GM21423 (cell line): ENCODE measurements at regions not wholly inside any gene's neighbourhood (a gene's known extent, or its start where the extent isn't known, plus 50 kb on each side); places are given as distances from the start of the nearest gene placed in this dataset.

Experiments used
- ATAC-seq: cut with Tn5 transposase; IDR thresholded peaks from one replicate; pipeline ENCODE4 v1.9.1; 2021; ENCODE audit warnings: mild to moderate bottlenecking, moderate library complexity; ENCODE audit not compliant: unreplicated experiment

- no peak for ATAC-seq
Observed at GRCh38 chr11:80155412-80156017, 714.7 kb upstream of the TENM4 start.

- no peak for ATAC-seq
Observed at GRCh38 chr11:80146232-80146631, 705.4 kb upstream of the TENM4 start.

GRCh38 chr11:80144897-80145594 is 704.2 kb upstream of the TENM4 start:
- no peak for ATAC-seq

GRCh38 chr11:80136991-80137390 is 696.2 kb upstream of the TENM4 start:
- no peak for ATAC-seq

GRCh38 chr11:80129396-80129795 is 688.6 kb upstream of the TENM4 start:
- no peak for ATAC-seq

- no peak for ATAC-seq
Observed at GRCh38 chr11:80122211-80122610, 681.4 kb upstream of the TENM4 start.

GRCh38 chr11:80118073-80118472 is 677.2 kb upstream of the TENM4 start:
- ATAC-seq: no peak

- ATAC-seq: no peak
Observed at GRCh38 chr11:80116796-80117195, 676.0 kb upstream of the TENM4 start.

- ATAC-seq: no peak
Observed at GRCh38 chr11:80109652-80110051, 668.8 kb upstream of the TENM4 start.

GRCh38 chr11:80109031-80109430 is 668.2 kb upstream of the TENM4 start:
- ATAC-seq: no peak

- no peak for ATAC-seq
Observed at GRCh38 chr11:80107415-80107814, 666.6 kb upstream of the TENM4 start.

- ATAC-seq: no peak
Observed at GRCh38 chr11:80104191-80104590, 663.4 kb upstream of the TENM4 start.

- ATAC-seq: no peak
Observed at GRCh38 chr11:80103142-80103859, 662.5 kb upstream of the TENM4 start.

- no peak for ATAC-seq
Observed at GRCh38 chr11:80097146-80097545, 656.3 kb upstream of the TENM4 start.

- no peak for ATAC-seq
Observed at GRCh38 chr11:80096736-80097135, 655.9 kb upstream of the TENM4 start.

- ATAC-seq: no peak
Observed at GRCh38 chr11:80086496-80087055, 645.7 kb upstream of the TENM4 start.

- ATAC-seq: no peak
Observed at GRCh38 chr11:80085563-80085962, 644.7 kb upstream of the TENM4 start.

GRCh38 chr11:80084608-80085007 is 643.8 kb upstream of the TENM4 start:
- ATAC-seq: no peak

GRCh38 chr11:80083531-80083951 is 642.7 kb upstream of the TENM4 start:
- no peak for ATAC-seq

GRCh38 chr11:80082406-80082805 is 641.6 kb upstream of the TENM4 start:
- ATAC-seq: no peak

GRCh38 chr11:80077113-80077512 is 636.3 kb upstream of the TENM4 start:
- ATAC-seq: no peak

GRCh38 chr11:80074837-80075236 is 634.0 kb upstream of the TENM4 start:
- no peak for ATAC-seq
